K562 (cell line): ENCODE measurements at regions not wholly inside any gene's neighbourhood (a gene's known extent, or its start where the extent isn't known, plus 50 kb on each side); places are given as distances from the start of the nearest gene placed in this dataset.

ENCODE experiments used
- ATAC-seq: fragments of 200-7000 bp; cut with Tn5 transposase; 3 replicates; pipeline ENCODE4 v1.9.1; 2020; ENCODE audit warnings: moderate library complexity
- BruUV-seq: library from RNA; stranded (reverse); fragments of 400-500 nt; replicated peaks from 2 replicates; lab custom pipeline; 2021; lab: Mats Ljungman, UMichigan
- CTCF ChIA-PET: fragments of 300-600 bp; formaldehyde crosslinking; extraction: SDS; loops from one replicate; lab custom pipeline; 2021; ENCODE audit warnings: low intra/inter-chr PET ratio; lab: Yijun Ruan, JAX
- POLR2A ChIA-PET: fragments of 300-600, 350-650 bp; sonication (Branson Sonifier 250); formaldehyde crosslinking; extraction: SDS; loops from one replicate; lab custom pipeline; 2021; ENCODE audit warnings: antibody characterized with exemption, inconsistent platforms; lab: Yijun Ruan, JAX
- DNase-seq, 4 experiments: peaks; one replicate each; pipeline versions ENCODE4 v3.0.0 to v3.0.0-alpha.2; 2011 to 2018; ENCODE audit warnings: low spot score in 3 of 4, mixed read lengths in 3 of 4; ENCODE audit errors: extremely low read depth in 1 of 4
- FAIRE-seq: peaks from 2 replicates; lab custom pipeline; 2011; peaks lifted over from hg19 to GRCh38; lab: Jason Lieb, UNC
- H2AFZ ChIP-seq: 2 replicates; pipeline ENCODE4 v1.6.0; 2011; ENCODE audit warnings: low read depth, low read length, control low read depth, inconsistent platforms
- H3K27ac ChIP-seq: fragments of 200-600 bp; 3 replicates; pipeline ENCODE4 v1.8.0; 2011; ENCODE audit warnings: low read depth, mild to moderate bottlenecking, control low read depth, inconsistent platforms, low read length, moderate library complexity, mixed read lengths; ENCODE audit errors: extremely low read depth
- H3K27me3 ChIP-seq, 2 experiments: fragments of 300-600 bp in 1 of 2; 2 replicates in 1 of 2; 3 replicates in 1 of 2; pipeline versions ENCODE4 v1.6.0 to v1.8.0; 2011; ENCODE audit warnings: inconsistent platforms in 2 of 2, low read length in 2 of 2, mild to moderate bottlenecking in 1 of 2, mixed read lengths in 1 of 2, moderate library complexity in 1 of 2; ENCODE audit not compliant: control insufficient read depth in 2 of 2, insufficient read depth in 2 of 2
- H3K36me3 ChIP-seq: fragments of 300-600 bp; 3 replicates; pipeline ENCODE4 v1.8.0; 2011; ENCODE audit warnings: mild to moderate bottlenecking, low read length, inconsistent platforms; ENCODE audit not compliant: control insufficient read depth, insufficient read depth
- H3K4me1 ChIP-seq, 2 experiments: fragments of 200-600 bp in 1 of 2; replicated peaks in 1 of 2; 2 replicates in 1 of 2; 3 replicates in 1 of 2; pipeline versions ENCODE4 v1.5.1 to v1.8.0; 2011; ENCODE audit warnings: inconsistent platforms in 2 of 2, low read length in 2 of 2, mild to moderate bottlenecking in 1 of 2, mixed read lengths in 1 of 2, moderate library complexity in 1 of 2; ENCODE audit not compliant: control insufficient read depth in 2 of 2, insufficient read depth in 2 of 2
- H3K4me2 ChIP-seq: 2 replicates; pipeline ENCODE4 v1.6.1; 2011; ENCODE audit warnings: low read length, control low read depth, inconsistent platforms, mixed read lengths; ENCODE audit not compliant: insufficient read depth
- H3K4me3 ChIP-seq: fragments of 200-600 bp; sonication (generic), shearing (Covaris generic); 2 replicates; pipeline ENCODE4 v1.5.1; 2016; ENCODE audit warnings: control low read depth, inconsistent platforms
- H3K79me2 ChIP-seq: fragments of 200-600 bp; 3 replicates; pipeline ENCODE4 v1.8.0; 2011; ENCODE audit warnings: low read length, inconsistent platforms; ENCODE audit not compliant: control insufficient read depth, insufficient read depth
- H3K9ac ChIP-seq, 2 experiments: 2 replicates each; pipeline versions ENCODE4 v1.6.0 to v1.6.1; 2011; ENCODE audit warnings: low read depth in 2 of 2, low read length in 2 of 2, control low read depth in 1 of 2, inconsistent platforms in 1 of 2, mild to moderate bottlenecking in 1 of 2, mixed read lengths in 1 of 2; ENCODE audit not compliant: insufficient read depth in 1 of 2
- H3K9me1 ChIP-seq: one replicate; pipeline ENCODE4 v1.6.0; 2011; ENCODE audit warnings: inconsistent platforms, mild to moderate bottlenecking, low read length, moderate library complexity; ENCODE audit not compliant: control insufficient read depth, insufficient read depth
- H3K9me3 ChIP-seq: replicated peaks from 2 replicates; pipeline ENCODE4 v1.5.1; 2011; ENCODE audit warnings: low read depth, low read length, inconsistent platforms; ENCODE audit not compliant: control insufficient read depth, insufficient read depth
- H4K20me1 ChIP-seq: replicated peaks from 2 replicates; pipeline ENCODE4 v1.6.1; 2011; ENCODE audit warnings: low read length, inconsistent platforms, mixed read lengths; ENCODE audit not compliant: control insufficient read depth, insufficient read depth
- BACH1 ChIP-seq: fragments of 200-800 bp; sonication (Bioruptor generic); IDR thresholded peaks from 2 replicates; pipeline ENCODE4 v1.6.1; 2016; ENCODE audit warnings: missing genetic modification characterization, missing compliant biosample characterization
- FOXK1 ChIP-seq: sonication (generic); formaldehyde crosslinking; IDR thresholded peaks from 2 replicates; pipeline ENCODE4 v1.8.0; 2022; ENCODE audit warnings: missing genetic modification reagents, mild to moderate bottlenecking, borderline replicate concordance
- HMGN3 ChIP-seq: IDR thresholded peaks from 2 replicates; pipeline ENCODE4 v1.6.1; 2011; ENCODE audit warnings: borderline replicate concordance, low read depth, mild to moderate bottlenecking, mixed read lengths, low read length; ENCODE audit not compliant: insufficient read length; ENCODE audit errors: extremely low read depth
- MCM2 ChIP-seq: fragments of 450-650 bp; IDR thresholded peaks from 2 replicates; pipeline ENCODE4 v1.6.1; 2017; ENCODE audit warnings: low read depth, mild to moderate bottlenecking
- MYBL2 ChIP-seq, 2 experiments: fragments of 450-650 bp in 1 of 2; sonication (generic) in 1 of 2; formaldehyde crosslinking in 1 of 2; IDR thresholded peaks; 2 replicates each; pipeline versions ENCODE4 v1.6.1 to v1.8.1; 2017 to 2022; ENCODE audit warnings: borderline replicate concordance in 1 of 2, inconsistent platforms in 1 of 2, low read depth in 1 of 2, mild to moderate bottlenecking in 1 of 2, missing genetic modification reagents in 1 of 2, moderate library complexity in 1 of 2
- PHTF2 ChIP-seq: fragments of 250-450 bp; sonication (Bioruptor Pico); IDR thresholded peaks from 2 replicates; pipeline ENCODE4 v1.5.0; 2021; ENCODE audit warnings: mild to moderate bottlenecking
- RBM15 ChIP-seq: fragments of 200-400 bp; formaldehyde crosslinking; IDR thresholded peaks from 2 replicates; pipeline ENCODE4 v1.6.1; 2018; ENCODE audit warnings: mild to moderate bottlenecking, low read length, moderate library complexity; ENCODE audit not compliant: insufficient read depth
- ZNF217 ChIP-seq: sonication (generic); formaldehyde crosslinking; IDR thresholded peaks from 2 replicates; pipeline ENCODE4 v1.8.0; 2022; ENCODE audit warnings: mild to moderate bottlenecking, missing genetic modification reagents
- ZNF655 ChIP-seq: fragments of 250-450 bp; sonication (Bioruptor Pico); IDR thresholded peaks from 2 replicates; pipeline ENCODE4 v1.5.0; 2021
- ZNF717 ChIP-seq: fragments of 250-450 bp; sonication (Bioruptor Pico); IDR thresholded peaks from 2 replicates; pipeline ENCODE4 v1.5.0; 2021
- WGBS: fragments of 100-300 bp; shearing (Covaris generic); methylation state at CpG from one replicate; pipeline ENCODE4 v1.1.6; 2016; ENCODE audit warnings: low coverage, mixed read lengths; ENCODE audit not compliant: insufficient coverage; ENCODE audit errors: missing lambda C conversion rate; 5-methylcytosine and 5-hydroxymethylcytosine counted together
- in situ Hi-C: fragments of 300-500 bp; cut with MboI; formaldehyde crosslinking; loops from 4 replicates; pipeline ENCODE4 v1.15.0; 2018; ENCODE audit warnings: inconsistent platforms, mixed read lengths
- intact Hi-C: fragments of 100-400 bp; cut with micrococcal nuclease; formaldehyde crosslinking; loops from 2 replicates; pipeline ENCODE4 v1.14.2; 2022
- TF ChIP-seq, protein P1 (sequence below): fragments of 250-450 bp; sonication (Bioruptor Pico); IDR thresholded peaks from 2 replicates; pipeline ENCODE4 v1.8.0; 2022; ENCODE audit warnings: inconsistent platforms, mild to moderate bottlenecking, moderate library complexity, borderline replicate concordance
- TF ChIP-seq, protein P2 (sequence below): fragments of 250-450 bp; sonication (Bioruptor Pico); IDR thresholded peaks from 2 replicates; pipeline ENCODE4 v1.5.1; 2021; ENCODE audit warnings: mild to moderate bottlenecking
- TF ChIP-seq, protein P3 (sequence below): fragments of 250-450 bp; sonication (Bioruptor Pico); IDR thresholded peaks from 2 replicates; pipeline ENCODE4 v1.4.0; 2020; ENCODE audit warnings: mild to moderate bottlenecking, moderate library complexity

DNA sequence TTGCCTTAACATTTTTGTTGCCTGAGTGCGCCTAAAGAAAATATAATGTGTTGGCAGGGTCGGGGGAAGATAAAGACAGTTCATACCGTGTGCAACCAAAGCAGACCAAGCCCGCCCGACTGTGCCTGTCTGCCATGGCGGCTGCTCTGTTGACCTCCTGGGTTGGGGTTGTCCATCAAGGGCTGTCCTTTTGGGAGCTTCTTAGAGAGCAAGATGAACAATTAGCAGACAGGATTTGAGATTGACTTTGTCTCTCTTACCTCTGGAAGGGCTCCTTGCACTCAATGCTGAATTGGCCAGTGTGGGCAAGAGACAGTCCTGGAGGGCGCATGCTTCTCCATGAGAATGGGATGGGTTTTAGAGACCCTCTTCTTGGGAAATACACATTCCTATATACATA is 319.6 kb downstream of the GLRX3 start:
- no TSS peak for BruUV-seq
- H3K4me1 ChIP-seq, result no peaks in the 10 kb centered on the region
- H2AFZ ChIP-seq, result no peak overlapping the region
- H3K79me2 ChIP-seq, result no peaks in the 10 kb centered on the region
- no peak overlapping the region for H3K4me2 ChIP-seq
- DNase-seq (no peak), ATAC-seq (no peak), FAIRE-seq (no peak)
- H3K9me1 ChIP-seq, result no peaks in the 10 kb centered on the region
- 0% methylated on average over 7 of the region's 7 CpGs for WGBS
- no peaks in the 10 kb centered on the region for H4K20me1 ChIP-seq
- no peak overlapping the region for H3K27ac ChIP-seq
- in situ Hi-C loops (no loop called here), intact Hi-C loops (no loop called here)
- ChIA-PET CTCF (no interaction called here), POLR2A (interaction anchor here (0.7 kb wide), 1 partner anchor 802 kb away, joined by 3 read pairs; no protein-coding TSS in a partner anchor)
- H3K9ac ChIP-seq, result no peak overlapping the region
- no peaks in the 10 kb centered on the region for H3K36me3 ChIP-seq
- no peaks in the 10 kb centered on the region for H3K9me3 ChIP-seq
- H3K27me3 ChIP-seq, result no peaks in the 10 kb centered on the region; a peak in 1 of 5 replicates
- H3K4me3 ChIP-seq, result no peak overlapping the region
- no peak for TF ChIP-seq BACH1 (tag)
- TF ChIP-seq, protein P1, sequence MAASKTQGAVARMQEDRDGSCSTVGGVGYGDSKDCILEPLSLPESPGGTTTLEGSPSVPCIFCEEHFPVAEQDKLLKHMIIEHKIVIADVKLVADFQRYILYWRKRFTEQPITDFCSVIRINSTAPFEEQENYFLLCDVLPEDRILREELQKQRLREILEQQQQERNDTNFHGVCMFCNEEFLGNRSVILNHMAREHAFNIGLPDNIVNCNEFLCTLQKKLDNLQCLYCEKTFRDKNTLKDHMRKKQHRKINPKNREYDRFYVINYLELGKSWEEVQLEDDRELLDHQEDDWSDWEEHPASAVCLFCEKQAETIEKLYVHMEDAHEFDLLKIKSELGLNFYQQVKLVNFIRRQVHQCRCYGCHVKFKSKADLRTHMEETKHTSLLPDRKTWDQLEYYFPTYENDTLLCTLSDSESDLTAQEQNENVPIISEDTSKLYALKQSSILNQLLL (CRISPR knock-in tag), result no peak
- no peak for TF ChIP-seq ZNF717 (CRISPR knock-in tag)
- no peak for TF ChIP-seq MCM2
- no peak for TF ChIP-seq ZNF655
- TF ChIP-seq, protein P2, sequence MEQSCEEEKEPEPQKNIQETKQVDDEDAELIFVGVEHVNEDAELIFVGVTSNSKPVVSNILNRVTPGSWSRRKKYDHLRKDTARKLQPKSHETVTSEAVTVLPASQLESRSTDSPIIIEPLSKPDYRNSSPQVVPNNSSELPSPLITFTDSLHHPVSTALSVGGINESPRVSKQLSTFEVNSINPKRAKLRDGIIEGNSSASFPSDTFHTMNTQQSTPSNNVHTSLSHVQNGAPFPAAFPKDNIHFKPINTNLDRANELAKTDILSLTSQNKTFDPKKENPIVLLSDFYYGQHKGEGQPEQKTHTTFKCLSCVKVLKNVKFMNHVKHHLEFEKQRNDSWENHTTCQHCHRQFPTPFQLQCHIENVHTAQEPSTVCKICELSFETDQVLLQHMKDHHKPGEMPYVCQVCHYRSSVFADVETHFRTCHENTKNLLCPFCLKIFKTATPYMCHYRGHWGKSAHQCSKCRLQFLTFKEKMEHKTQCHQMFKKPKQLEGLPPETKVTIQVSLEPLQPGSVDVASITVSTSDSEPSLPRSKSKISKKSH (CRISPR knock-in tag), result no peak
- TF ChIP-seq FOXK1 (CRISPR knock-in tag), result no peak
- TF ChIP-seq, protein P3, sequence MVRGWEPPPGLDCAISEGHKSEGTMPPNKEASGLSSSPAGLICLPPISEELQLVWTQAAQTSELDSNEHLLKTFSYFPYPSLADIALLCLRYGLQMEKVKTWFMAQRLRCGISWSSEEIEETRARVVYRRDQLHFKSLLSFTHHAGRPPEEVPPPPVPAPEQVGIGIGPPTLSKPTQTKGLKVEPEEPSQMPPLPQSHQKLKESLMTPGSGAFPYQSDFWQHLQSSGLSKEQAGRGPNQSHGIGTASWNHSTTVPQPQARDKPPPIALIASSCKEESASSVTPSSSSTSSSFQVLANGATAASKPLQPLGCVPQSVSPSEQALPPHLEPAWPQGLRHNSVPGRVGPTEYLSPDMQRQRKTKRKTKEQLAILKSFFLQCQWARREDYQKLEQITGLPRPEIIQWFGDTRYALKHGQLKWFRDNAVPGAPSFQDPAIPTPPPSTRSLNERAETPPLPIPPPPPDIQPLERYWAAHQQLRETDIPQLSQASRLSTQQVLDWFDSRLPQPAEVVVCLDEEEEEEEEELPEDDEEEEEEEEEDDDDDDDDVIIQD (CRISPR knock-in tag), result no peak
- no peak for TF ChIP-seq MYBL2 (IDR thresholded peaks at IDR 0.05; ENCODE audit: low read depth)
- no peak for TF ChIP-seq MYBL2 (CRISPR knock-in tag; IDR thresholded peaks at IDR 0.05; ENCODE audit: borderline replicate concordance)
- no peak for TF ChIP-seq HMGN3
- TF ChIP-seq PHTF2, result no peak
- no peak for TF ChIP-seq RBM15
- TF ChIP-seq ZNF217 (CRISPR knock-in tag), result no peak
